ENCODE measurements at regions not wholly inside any gene's neighbourhood (a gene's known extent, or its start where the extent isn't known, plus 50 kb on each side); places are given as distances from the start of the nearest gene placed in this dataset.

DNA sequence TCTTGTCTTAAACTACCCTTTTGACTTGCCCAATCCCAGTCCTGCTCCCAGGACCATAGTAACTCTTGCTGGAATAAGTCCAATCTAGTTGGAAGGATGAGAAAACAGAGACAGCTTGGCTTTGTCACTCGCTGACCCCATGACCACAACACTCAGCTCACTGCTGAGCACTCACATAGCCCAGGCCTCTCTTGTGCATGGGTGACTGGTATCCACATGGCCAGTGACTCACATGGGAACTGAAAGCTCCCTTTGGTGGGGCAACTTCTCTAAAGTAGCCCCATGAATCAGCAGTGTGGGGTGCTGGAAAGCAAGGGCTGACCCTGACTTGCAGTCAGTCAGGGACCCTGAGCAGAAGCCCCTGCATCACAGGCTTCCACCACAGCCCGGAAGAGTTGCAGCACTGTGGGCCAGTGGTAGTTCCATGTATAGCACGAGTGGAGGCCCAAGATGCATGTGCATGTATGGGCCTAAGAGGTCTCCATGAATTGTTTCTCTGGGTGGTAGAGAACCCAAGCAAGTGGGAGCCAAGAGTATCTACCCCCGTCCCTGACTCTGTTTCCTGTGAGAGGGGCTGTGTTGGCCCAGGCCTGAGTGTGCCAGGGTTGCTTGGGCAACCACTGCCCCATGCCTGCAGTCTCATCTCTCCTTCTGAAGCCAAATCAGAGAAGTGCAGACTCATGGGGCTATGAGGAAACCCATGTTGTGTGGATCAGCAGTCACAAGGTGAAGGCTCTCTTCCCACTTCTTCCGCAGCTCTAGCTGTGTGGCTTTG is 62.1 kb upstream of the XCR1 start:
- intact Hi-C loops (cut with micrococcal nuclease), result loop anchor here (5.0 kb wide), 1 partner anchor 288 kb away; no protein-coding TSS in a partner anchor
- no peaks in the 10 kb centered on the region for H3K27me3 ChIP-seq (ENCODE audit: control insufficient read depth, insufficient read depth, low read length)
- no peaks in the 10 kb centered on the region for H3K36me3 Mint-ChIP-seq
- H3K9me3 ChIP-seq (ENCODE audit: control insufficient read depth, insufficient read depth, low read length), result no peaks in the 10 kb centered on the region
- TF ChIP-seq, protein P1, sequence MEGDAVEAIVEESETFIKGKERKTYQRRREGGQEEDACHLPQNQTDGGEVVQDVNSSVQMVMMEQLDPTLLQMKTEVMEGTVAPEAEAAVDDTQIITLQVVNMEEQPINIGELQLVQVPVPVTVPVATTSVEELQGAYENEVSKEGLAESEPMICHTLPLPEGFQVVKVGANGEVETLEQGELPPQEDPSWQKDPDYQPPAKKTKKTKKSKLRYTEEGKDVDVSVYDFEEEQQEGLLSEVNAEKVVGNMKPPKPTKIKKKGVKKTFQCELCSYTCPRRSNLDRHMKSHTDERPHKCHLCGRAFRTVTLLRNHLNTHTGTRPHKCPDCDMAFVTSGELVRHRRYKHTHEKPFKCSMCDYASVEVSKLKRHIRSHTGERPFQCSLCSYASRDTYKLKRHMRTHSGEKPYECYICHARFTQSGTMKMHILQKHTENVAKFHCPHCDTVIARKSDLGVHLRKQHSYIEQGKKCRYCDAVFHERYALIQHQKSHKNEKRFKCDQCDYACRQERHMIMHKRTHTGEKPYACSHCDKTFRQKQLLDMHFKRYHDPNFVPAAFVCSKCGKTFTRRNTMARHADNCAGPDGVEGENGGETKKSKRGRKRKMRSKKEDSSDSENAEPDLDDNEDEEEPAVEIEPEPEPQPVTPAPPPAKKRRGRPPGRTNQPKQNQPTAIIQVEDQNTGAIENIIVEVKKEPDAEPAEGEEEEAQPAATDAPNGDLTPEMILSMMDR (IDR thresholded peaks at IDR 0.05), result no peak
- peak overlapping the region; percentile 57 for H3K27ac ChIP-seq (ENCODE audit: low read length)
- H3K4me1 Mint-ChIP-seq, result peaks cover 31 to 37% of the 10 kb centered on the region in 2 donors
- H3K27ac Mint-ChIP-seq, result peak overlapping the region in 1 of 2 donors; percentile 69
- no peak overlapping the region for H3K4me3 ChIP-seq (ENCODE audit: low read length)
- 63% methylated on average over 4 of the region's 5 CpGs for WGBS (ENCODE audit: insufficient coverage)
- H3K4me1 ChIP-seq (ENCODE audit: control insufficient read depth, insufficient read depth, low read length), result peaks cover 57% of the 10 kb centered on the region
- DNase-seq (peak in 1 of 2 donors; percentile 27), ATAC-seq (peak; percentile 35 to 89 (median 48))
- no peak overlapping the region for H3K4me3 Mint-ChIP-seq
- no peaks in the 10 kb centered on the region for H3K9me3 Mint-ChIP-seq
- H3K36me3 ChIP-seq (ENCODE audit: control insufficient read depth, insufficient read depth, low read length), result no peaks in the 10 kb centered on the region
- peaks cover 0 to 2% of the 10 kb centered on the region in 2 donors for H3K27me3 Mint-ChIP-seq (ENCODE audit: low read depth in 2 of 2)

DNA sequence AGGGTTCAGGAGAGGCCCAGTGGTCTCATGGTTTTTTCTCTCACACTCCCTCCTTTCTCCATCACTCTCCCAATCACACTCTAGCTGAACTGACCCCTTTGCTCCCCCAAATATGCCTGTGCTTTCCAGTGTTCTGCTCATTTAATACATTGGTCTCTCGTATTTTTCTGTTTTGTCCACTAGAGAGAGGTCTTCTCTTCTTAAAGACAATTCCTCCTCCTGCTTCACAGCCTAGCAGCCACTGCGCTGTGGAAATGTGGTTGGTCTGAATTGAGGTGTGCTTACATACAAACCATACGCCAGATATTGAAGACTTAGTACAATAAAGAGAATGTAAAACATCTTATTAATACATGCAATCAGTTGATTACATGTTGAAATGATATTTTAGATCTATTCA is 60.6 kb upstream of the XCR1 start:
- no peaks in the 10 kb centered on the region for H3K9me3 Mint-ChIP-seq

DNA sequence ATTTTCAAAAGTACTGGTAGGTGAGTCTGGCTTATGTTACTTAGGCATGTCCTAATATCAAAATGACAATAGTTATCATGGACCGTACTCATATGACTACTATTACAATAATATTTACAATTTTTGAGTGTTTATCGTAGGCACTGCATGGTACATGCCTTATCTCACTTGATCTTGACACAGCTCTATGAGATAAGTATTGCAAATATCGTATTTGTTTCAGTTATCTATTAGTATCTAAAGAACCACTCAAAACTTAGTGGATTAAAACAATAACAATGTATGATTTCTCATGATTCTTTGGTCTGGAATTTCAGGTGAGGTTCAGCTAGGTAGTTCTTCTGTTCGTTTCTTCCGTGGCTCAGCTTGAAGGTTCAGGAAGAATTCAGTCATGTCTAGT is 59.7 kb upstream of the XCR1 start:
- Mint-ChIP-seq H3K36me3 (no peaks in the 10 kb centered on the region), H3K4me3 (no peak overlapping the region), H3K9me3 (no peaks in the 10 kb centered on the region), H3K27me3 (ENCODE audit: low read depth in 2 of 2) (peaks cover 0 to 2% of the 10 kb centered on the region in 2 donors), H3K4me1 (peaks cover 12 to 18% of the 10 kb centered on the region in 2 donors), H3K27ac (no peak overlapping the region)
- Histone ChIP-seq H3K27ac (ENCODE audit: low read length) (no peak overlapping the region), H3K36me3 (ENCODE audit: control insufficient read depth, insufficient read depth, low read length) (no peaks in the 10 kb centered on the region), H3K4me3 (ENCODE audit: low read length) (no peak overlapping the region), H3K4me1 (ENCODE audit: control insufficient read depth, insufficient read depth, low read length) (peaks cover 35% of the 10 kb centered on the region), H3K9me3 (ENCODE audit: control insufficient read depth, insufficient read depth, low read length) (no peaks in the 10 kb centered on the region), H3K27me3 (ENCODE audit: control insufficient read depth, insufficient read depth, low read length) (no peaks in the 10 kb centered on the region)
- ATAC-seq (no peak), DNase-seq (no peak)
- TF ChIP-seq, protein P1 (IDR thresholded peaks at IDR 0.05), result no peak
- intact Hi-C loops (cut with micrococcal nuclease), result loop anchor here (5.0 kb wide), 1 partner anchor 290 kb away; no protein-coding TSS in a partner anchor
- WGBS (ENCODE audit: insufficient coverage), result 87% methylated on average over 3 of the region's 5 CpGs

More for the DNA sequence above, 60.6 kb upstream of the XCR1 start:
- peak overlapping the region in 1 of 2 donors; percentile 2 for H3K27ac Mint-ChIP-seq
- intact Hi-C loops (cut with micrococcal nuclease), result loop anchor here (5.0 kb wide), 1 partner anchor 289 kb away; no protein-coding TSS in a partner anchor
- no peaks in the 10 kb centered on the region for H3K36me3 ChIP-seq (ENCODE audit: control insufficient read depth, insufficient read depth, low read length)
- peaks cover 21 to 27% of the 10 kb centered on the region in 2 donors for H3K4me1 Mint-ChIP-seq
- DNase-seq (peak in 1 of 2 donors; percentile 50), ATAC-seq (peak in 2 of 3 donors; percentile 79 to 80)
- no peak overlapping the region for H3K4me3 ChIP-seq (ENCODE audit: low read length)
- no peaks in the 10 kb centered on the region for H3K27me3 ChIP-seq (ENCODE audit: control insufficient read depth, insufficient read depth, low read length)
- TF ChIP-seq, protein P1 (IDR thresholded peaks at IDR 0.05), result no peak
- H3K4me3 Mint-ChIP-seq, result no peak overlapping the region
- H3K4me1 ChIP-seq (ENCODE audit: control insufficient read depth, insufficient read depth, low read length), result peaks cover 42% of the 10 kb centered on the region
- no peaks in the 10 kb centered on the region for H3K36me3 Mint-ChIP-seq
- H3K27ac ChIP-seq (ENCODE audit: low read length), result no peak overlapping the region
- H3K9me3 ChIP-seq (ENCODE audit: control insufficient read depth, insufficient read depth, low read length), result no peaks in the 10 kb centered on the region
- WGBS (ENCODE audit: insufficient coverage), result 11% methylated on average over 1 of the region's 3 CpGs
- H3K27me3 Mint-ChIP-seq (ENCODE audit: low read depth in 2 of 2), result peaks cover 0 to 2% of the 10 kb centered on the region in 2 donors
